Fibroblast of peridontal ligament (primary cell): ENCODE measurements at regions not wholly inside any gene's neighbourhood (a gene's known extent, or its start where the extent isn't known, plus 50 kb on each side); places are given as distances from the start of the nearest gene placed in this dataset.
"Not testable (repeated sequence)": the region's sequence is repeated elsewhere in the genome, so short reads cannot be mapped to it uniquely, and the experiment has no call there.

Source experiments
- DNase-seq: peaks from one replicate; pipeline ENCODE4 v3.0.0-alpha.2; 2010; ENCODE audit errors: extremely low read depth

DNA sequence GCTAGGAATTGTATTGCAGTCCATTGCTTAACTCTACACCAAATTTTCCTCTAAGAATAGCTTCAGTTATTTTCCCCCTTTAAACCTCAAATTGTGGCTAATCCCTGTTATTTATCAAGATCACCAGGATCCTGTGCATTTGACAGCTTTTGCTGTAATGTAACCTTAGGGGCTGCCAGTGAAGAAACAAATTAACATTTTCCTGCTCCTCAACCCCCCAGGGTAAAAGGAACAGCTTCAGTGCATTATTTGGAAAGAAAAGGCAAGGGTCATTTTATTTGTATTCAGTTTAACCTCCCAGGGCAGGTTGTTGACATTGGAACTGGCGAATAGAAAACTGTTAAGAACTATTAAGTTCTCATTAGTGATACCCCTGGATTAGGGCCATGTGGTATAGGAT is 57.0 kb downstream of the PCDH20 start:
- no peak for DNase-seq

DNA sequence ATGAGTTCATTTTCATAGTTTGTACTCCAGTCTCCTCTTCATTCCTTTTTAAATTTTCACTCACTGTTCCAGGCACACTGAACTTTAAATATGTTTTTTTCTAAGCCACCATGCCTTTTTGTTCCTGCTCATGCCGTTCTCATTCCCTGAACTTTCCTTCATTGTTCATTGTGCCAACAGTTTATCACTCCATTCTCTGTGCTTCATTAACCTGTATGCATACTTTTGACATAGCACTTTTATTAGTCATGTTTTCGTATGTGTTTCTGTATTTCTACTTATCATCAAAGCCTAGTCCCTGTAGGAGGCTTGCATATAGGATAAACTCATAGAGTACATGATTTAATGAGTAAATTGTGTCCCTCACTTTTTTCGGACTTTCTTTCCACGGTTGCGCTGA is 65.3 kb downstream of the PCDH20 start:
- DNase-seq: no peak

DNA sequence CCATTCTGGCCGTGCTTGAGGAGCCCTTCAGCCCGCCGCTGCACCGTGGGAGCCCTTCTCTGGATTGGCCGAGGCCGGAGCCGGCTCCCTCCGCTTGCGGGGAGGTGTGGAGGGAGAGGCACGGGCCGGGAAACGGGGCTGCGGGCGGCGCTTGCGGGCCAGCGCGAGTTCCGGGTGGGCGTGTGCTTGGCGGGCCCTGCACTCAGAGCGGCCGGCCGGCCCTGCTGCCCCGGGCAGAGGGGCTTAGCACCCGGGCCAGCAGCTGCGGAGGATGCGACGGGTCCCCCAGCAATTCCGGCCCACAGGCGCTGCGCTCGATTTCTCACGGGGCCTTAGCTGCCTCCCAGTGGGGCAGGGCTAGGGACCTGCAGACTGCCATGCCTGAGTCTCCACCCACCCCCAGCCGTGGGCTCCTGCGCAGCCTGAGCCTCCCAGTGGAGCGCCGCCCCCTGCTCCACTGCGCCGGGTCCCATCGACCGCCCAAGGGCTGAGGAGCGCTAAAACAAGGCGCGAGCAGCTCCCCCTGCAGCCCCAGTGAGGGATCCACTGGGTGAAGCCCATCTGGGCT is 76.5 kb downstream of the PCDH20 start:
- no peak for DNase-seq

DNA sequence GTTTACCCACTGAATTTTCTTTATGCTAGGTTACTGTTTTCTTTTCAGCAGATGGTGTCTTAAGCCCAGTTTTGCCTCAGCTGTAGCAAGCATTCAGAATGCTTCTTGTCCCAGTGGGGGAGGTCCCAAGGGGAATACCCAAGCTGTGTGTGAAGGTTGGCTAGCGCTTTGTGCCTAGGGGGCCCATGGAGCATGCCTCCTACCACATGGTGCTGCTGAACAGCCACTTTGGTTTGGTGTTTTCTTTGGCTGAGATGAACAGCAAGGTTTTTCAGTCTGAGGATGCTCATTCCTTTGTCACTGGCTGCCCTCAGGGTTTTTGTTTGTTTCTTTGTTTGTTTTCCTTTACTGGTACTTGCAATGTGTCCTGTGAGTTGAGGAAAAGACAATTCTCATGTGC is 99.0 kb downstream of the PCDH20 start:
- no peak for DNase-seq

DNA sequence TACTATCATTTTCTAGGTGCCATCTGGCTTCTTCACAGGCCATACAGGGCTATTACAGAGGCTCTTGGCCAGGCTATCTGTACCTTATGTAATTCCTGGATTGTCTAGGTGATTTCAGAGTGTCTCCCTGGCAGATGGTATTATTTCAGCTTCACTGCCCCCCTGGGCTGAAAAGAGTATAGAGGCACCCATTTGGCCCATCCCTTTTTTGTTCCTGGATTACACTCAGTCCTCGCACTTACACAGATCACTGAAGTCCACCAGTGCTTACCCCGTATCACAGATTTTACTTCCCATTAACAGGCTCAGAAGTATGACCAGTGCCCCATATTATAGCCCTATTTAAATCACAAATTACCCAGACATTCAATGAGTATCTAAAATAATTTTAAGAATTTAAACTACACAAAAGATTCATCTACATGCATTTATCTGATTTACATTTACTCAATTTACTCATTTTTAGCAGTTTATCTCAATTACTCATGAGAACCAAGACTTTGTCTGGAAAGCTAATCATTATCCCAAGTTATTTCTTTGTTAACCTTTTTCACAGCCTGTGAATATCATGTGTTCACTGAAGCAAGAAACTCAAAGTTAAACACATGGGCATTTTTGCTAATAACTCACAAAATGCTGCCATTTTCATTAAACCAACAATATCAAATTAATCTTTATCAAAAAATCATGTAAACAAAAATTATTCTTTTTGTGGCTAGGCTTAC is 121.0 kb downstream of the PCDH20 start:
- DNase-seq: no peak

DNA sequence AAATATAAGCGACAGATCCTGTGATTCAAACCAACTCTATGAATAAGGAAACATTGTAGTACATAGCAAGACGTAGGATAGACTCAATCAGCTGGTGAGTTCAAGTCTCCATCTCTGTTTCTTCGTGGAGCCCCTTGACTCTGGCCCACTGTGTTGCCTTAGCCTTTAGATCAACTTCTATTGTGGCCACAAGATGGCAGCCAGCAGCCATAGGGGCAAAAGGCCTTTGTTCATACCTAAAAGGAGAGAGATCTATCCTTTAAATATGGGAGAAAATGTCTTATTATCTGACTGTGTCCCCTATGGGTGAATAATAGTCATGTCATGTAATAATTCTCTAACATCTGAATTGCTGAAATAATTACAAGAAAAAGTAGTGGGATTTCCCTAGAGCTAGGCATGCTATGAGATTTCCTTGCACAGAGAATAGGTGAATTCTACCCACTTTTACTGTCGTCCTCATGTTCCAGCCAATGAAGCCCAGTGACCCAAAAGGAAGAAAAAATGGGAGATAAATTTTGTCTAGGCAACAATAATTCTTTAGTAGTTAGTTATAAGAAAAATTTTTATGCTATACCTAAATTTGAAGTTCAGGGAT is 129.4 kb downstream of the PCDH20 start:
- DNase-seq: no peak

DNA sequence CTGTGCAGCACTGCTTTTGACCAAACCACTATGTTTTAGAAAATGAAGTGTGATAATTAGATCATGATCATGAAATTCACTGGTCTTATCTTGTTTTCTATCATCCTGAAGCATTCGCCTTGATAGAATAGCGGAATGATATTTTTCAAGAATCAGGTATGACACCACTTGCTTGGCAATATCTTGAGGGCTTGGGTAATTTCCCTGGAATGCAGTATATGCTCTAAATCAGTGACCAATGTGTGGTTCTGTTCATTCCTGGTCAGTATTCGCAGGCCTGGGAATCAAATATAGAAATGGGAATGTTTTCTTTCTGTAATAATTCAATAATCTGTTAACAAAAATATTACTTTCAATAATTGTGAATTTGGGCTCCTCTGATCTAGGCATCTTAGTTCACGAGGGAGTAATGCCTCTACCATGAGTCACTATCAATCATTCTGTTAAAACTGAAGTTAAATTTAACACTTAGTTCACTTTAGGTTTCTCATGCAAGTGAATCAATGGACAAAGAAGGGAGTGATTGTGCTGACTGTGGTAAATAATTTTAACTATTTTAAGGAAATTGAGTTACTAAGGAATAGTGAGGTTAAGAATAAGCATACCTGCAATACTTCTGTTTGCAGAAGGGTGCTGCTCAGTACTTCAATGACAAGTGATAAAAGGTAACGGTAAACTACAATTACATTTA is 137.9 kb downstream of the PCDH20 start:
- DNase-seq: no peak

DNA sequence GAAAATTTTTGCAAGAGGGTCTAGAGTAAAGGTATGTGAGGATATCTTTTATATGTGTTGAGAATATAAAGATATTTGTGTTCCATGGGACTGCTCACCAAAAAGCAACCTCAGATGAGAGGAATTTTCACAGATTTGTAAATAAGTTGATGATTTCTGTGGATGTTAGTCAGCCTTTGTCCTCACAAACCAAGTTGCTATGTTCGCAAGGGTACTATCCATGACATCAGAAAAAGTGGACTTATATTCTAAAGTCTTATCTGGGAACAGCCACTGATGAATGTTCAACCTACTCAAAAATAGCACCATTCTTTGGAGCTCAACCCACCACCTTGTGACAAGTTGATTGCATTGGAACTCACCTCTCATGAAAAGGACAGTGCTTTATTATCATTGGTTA is 138.6 kb downstream of the PCDH20 start:
- DNase-seq: no peak

DNA sequence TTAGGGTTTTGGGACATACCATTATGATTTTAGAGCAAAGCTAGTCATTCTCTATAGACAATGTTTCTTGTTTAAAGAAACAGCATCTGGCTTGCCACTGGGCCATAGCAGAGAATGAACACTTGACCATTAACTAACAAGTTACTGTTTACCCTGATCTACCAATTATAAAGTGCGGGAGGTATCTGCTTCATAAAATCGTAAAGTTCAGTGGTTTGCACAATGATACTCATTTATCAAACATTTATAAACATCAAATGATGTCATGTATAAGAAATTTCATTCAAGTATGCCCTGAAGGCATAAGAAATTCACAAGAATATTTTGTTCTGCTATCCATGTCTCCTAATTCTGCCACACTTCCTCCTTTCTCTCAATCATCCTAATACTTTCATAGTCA is 139.2 kb downstream of the PCDH20 start:
- DNase-seq: no peak

DNA sequence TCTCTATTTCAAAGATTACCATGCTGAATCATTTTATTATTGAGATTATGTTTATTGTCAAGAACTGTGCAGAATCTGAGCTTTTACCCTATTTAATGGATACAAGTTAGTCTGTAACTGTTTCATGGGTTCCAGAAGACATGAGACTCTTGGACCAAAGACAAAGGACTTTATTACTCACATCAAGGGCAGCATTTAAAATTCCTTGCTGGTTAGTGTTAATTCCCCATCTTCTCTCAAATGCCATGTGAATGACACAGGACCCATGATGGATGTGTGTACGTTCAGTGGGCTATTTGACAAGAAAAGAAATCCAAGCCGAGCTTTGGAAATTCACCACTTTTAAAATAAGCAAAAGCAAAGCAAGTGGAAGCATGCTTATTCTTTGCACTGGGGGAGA is 139.9 kb downstream of the PCDH20 start:
- DNase-seq: no peak

DNA sequence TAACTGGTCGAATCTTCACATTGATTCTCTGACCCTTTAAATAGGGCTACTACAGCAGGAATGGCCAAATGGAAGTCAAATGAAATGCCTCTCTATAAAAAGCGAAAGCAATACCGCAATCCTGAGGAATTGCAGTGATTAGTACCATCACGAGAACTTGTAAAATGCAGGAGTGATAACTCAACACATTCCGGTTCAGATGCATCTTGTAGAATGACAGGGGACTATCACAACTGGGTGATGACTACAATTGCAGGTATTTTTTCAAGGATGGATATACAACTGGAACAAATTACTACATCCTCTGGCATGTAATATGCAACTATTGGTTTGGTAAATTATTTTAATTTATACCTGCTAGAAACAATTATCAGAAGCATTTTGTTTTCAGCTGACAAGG is 140.4 kb downstream of the PCDH20 start:
- DNase-seq: no peak

DNA sequence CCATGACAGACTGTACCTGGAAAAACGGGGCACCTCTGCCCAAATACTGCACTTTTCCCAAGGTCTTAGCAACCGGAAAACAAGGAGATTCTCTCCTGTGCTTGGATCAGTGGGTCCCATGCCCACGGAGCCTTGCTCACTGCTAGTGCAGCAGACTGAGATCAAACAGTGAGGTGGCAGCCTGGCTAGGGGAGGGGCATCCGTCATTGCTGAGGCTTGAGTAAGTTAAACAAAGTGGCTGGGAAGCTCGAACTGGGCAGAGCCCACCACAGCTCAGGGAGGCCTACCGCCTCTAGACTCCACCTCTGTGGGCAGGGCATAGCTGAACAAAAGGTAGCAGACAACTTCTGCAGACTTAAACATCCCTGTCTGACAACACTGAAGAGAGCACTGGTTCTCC is 148.8 kb downstream of the PCDH20 start:
- DNase-seq: not testable (repeated sequence)

DNA sequence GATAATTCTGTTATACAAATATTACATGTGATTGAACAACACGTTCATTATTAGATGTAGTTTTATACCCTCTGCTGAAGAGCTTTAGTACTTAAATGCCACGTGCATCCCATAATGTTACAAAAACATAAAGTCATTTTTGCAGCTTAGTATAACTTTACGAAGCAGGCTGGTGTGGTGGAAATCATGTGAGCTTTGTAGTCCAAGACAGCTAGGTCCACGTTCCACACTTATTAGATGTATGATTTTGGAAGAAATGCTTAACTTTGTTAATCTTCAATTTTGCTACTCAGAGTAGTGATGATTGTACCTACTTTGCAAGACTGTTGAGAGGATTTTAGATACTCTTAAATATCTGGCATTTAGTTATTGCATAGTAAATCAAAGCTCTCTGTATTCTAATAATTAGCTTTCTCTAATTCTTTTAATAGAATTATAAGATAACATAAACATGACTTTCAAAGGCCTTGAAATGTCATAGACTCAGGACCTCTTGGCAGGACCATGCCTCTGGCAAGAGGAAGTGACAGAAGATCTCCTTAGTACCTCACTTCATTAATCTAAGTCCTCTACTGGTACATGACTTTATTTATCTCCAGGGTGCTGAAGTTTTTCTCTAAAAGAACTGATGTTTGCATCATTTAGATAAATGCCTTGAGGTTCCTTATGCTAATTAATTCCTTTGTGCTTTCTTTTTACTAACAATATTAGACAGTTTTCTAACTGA is 153.7 kb downstream of the PCDH20 start:
- DNase-seq: no peak

DNA sequence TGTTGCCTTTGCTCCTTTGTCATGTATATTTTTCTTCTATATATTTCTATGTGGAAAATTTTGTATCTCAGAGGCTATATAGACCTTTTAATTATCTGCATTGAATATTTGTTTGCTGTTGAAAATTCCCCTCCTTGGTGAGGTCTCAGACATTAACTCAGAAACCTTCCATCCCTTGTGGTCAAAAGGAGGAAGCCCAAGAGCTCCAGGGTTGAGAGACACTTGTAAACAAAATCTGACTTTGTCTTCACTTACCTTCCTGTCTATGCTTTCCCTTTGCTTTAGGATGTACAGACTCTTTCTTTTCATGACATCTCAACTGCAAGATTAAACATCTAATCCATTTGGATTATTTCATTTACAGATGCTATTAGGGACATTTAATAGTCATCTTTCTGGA is 157.5 kb downstream of the PCDH20 start:
- DNase-seq: no peak

DNA sequence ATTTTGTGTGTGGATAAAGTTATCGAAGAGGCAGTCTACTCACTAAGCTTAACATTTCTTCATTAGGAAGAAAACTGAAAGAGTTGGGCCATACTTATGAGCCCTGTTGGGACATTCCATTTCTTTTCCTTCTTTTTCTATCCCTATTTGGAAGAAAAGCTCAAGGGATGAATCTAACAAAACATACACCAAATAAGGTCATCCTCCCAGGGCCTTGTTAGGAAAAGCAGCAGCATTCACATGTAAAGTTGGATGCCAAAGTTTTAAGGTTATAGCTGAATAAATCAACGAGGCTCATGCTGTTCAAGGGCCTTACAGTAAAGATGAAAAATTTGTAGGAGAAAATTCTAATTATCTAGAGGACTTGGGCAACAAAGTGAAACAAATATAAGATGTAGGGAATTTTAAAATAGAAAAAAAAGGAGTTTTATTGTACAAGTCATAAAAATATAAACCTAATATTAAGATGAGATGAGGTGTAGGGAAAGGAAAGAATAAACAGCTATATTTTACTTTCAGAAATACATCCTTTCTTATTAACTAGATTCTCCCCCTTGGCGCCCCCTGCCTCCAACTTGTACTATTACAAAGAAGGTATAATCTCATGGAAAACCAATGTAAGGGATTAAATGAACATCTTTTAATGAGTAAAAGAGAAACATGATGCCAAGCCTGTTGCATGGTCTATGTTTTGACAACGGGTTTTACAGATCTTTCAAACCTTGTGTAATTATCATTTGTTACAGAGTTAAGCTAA is 160.4 kb downstream of the PCDH20 start:
- DNase-seq: no peak

DNA sequence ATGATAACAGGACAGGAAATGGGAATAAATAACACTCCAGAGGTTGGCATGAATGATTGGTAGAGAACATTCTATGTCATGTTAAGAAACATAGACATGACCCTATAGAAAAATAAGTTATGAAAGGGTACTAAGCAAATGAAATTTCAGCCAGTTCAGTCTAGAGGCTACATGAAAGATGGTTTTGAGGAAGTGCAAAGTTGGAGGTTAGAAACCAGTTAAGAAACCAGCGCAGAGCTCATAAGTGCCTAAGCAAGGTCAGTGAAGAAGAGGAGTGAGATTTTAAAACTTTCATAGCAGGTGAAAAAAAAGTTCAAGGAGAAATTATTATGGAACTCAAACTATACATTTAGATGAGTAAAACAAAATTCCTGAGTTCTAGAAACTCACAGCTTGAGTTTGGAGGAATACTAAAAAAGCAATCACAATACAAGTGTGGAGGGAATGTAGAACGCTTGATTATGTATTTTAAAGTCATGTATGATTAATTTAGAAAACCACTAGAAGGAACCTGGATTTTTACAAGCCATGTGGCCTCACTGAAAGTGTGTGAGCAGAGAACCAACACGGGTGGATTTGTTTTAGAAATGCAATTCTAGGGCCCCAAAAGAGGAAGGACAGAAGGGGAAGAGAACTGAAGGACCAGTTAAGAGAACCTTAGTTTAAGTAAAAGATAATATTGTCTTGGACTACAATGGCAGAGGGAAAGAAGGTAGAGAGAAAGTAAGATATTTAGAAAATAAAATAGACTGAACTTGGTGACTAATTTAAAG is 162.4 kb downstream of the PCDH20 start:
- DNase-seq: no peak

DNA sequence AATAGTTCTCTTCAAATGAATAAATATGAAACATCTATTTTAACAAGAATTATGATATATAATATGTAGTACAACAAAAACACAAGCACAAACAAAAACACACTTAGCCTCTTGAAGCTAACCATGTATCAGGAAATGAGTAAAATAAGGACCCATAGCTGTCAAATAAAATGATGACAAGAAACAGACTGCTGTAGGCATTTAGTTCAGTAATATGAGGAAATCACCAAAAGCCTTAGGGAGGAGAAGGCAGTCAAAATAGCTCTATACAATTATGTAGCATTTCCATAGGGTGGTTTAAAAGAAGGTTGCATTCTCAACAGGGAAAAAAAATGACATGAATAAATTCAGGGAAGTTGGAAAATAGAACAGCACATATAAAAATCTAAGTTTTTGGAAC is 163.4 kb downstream of the PCDH20 start:
- DNase-seq: no peak

DNA sequence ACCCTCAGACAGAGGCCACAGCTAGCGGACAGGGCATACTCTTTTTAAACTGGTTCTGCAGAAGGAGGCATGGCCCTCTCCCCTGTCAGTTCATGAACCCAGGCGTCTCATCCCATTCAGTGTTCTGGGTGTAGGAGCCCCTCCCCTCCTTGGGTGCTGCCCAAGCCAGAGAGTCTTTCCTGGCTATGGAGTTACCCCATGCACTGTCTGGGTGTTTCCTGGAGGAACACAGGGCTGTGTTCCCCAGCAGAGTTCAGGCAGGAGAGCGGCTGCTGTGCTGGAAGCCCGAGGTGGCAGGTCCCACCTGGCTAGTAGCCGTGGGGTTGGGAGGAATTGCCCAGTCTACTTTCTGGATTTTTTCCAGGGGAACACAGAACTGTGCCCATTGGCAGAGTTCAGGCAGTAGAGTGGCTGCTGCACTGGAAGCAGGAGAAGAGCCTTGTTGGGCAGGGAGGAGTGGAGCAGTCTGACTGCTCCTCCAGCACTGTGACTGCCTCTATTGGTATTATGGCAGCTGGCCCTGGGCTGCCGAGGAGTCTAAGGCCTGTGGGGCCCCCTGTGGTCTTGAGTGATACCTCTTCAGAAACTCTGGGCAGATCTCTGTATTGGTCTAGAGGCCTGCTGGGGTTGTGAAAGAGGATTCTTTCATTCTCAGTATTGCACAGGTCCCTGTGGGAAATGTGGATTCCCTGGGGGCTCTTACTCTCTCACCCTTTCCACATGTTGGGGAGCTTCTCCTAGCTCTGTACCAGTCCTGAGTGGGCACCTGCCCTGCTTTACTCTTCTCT is 168.3 kb downstream of the PCDH20 start:
- DNase-seq: no peak

DNA sequence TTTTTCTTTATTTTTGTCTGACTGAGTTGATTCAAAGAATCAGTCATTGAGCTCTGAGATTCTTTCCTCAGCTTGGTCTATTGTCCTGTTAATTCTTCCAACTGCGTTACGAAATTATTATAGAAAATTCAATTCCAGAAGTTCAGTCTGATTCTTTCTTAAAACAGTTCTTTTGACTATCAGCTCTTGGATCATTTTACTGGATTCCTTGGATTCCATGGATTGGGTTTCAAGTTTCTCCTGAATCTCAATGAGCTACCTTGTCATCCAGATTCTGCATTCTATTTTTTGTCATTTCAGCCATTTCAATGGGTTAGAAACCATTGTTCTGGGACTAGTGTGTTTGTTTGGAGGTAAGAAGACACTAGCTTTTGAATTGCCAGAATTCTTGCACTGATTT is 169.3 kb downstream of the PCDH20 start:
- no peak for DNase-seq

DNA sequence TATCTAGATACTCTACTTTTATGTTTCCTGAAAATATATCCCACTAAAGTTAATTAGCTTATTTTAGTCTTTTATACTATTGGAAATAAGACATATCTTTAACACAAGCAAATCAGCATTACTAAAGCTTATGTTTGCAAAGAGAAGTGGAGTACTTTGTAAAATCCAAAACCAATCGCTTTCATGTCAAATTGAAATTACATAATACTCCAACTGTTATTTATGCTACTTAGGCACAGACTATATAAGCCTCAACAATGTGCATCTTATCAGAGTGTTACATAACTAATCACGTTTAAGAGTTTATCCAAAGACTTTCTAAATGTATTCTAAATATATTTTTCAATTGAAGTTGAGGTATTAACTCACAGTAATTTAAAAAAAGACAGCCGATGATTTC is 200.0 kb downstream of the PCDH20 start:
- no peak for DNase-seq
